Peyer's patch (tissue), 4 donors: ENCODE measurements at regions not wholly inside any gene's neighbourhood (a gene's known extent, or its start where the extent isn't known, plus 50 kb on each side); places are given as distances from the start of the nearest gene placed in this dataset.

ENCODE experiments used
- CTCF ChIP-seq, 6 experiments: fragments of 450-650 bp in 4 of 6; fragments of 200-600 bp in 2 of 6; sonication (generic) in 1 of 6; IDR thresholded peaks; one replicate each; pipeline ENCODE4 v1.5.1; 2017 to 2019; ENCODE audit warnings: antibody characterized with exemption in 6 of 6, mild to moderate bottlenecking in 3 of 6, moderate library complexity in 1 of 6
- POLR2A ChIP-seq, 2 donors: fragments of 450-650 bp; IDR thresholded peaks; one replicate each; pipeline ENCODE4 v1.5.1; 2017; ENCODE audit warnings: antibody characterized with exemption in 2 of 2, mild to moderate bottlenecking in 2 of 2, moderate library complexity in 2 of 2

DNA sequence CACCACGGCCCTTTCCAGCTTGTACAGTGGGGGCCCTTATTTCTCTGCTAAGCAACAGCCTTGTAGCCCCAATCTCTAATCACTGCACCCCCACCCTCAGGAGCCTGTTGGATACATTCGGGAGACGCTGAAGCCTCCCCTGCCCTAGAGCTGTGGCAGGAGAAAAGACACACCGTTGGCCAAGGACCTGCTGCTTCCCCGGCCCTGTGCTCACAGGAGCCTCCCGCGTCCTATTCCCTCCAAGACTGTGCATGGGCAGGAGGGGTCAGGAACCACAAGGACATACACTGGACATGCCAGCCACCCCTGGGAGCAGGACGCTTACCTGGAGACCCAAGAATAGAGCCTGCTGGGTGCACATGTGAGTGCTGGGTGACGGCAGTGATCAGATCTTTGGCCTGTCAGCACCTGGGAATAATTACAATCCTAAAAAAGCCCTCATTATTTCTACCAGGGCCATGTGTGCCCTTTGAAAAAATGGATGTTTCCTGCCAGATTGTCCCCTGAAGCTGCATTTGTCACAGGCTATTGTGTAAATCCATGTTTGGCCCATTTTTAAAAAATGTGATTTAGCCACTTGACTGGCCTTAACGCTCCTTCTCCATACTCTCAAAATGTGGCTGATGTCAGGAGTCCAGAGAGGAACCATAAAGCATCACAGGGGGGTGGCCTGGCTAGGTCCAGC is 590.6 kb downstream of the MATN1 start:
- TF ChIP-seq POLR2A (IDR thresholded peaks at IDR 0.05): no peak
- TF ChIP-seq CTCF (IDR thresholded peaks at IDR 0.05): no peak
